ENCODE measurements at regions not wholly inside any gene's neighbourhood (a gene's known extent, or its start where the extent isn't known, plus 50 kb on each side); places are given as distances from the start of the nearest gene placed in this dataset.

DNA sequence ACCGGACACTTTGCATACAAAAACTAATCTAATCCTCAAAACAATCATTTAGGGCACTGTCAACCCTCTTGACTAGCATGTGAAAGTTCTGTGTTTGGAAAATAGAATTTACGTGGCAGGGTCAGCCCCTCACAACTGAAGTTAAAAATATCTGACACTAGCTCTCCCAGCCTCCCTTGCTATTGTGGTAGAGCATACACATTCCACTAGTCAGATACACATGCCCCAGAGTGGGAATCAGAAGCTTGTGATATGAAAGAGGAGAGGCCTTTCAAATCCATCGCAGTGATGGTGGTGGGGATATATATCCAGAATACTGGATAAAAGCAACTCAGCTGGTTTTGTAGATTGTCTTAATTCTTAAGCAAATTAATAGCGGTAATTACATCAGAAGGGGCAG is 205.7 kb upstream of the IL15 start:
- ATAC-seq (no peak), DNase-seq (no peak)
- Histone ChIP-seq H3K9me3 (no peaks in the 10 kb centered on the region), H3K4me1 (ENCODE audit: low read depth) (no peaks in the 10 kb centered on the region), H3K36me3 (ENCODE audit: low read depth) (no peaks in the 10 kb centered on the region), H3K4me3 (no peak overlapping the region)
- no peak for TF ChIP-seq CTCF (IDR thresholded peaks at IDR 0.05)
- intact Hi-C loops (cut with DNase I, micrococcal nuclease): no loop called here

GRCh38 chr4:141432000-141432712 is 204.2 kb upstream of the IL15 start:
- no peak for TF ChIP-seq CTCF (IDR thresholded peaks at IDR 0.05)
- Histone ChIP-seq H3K4me3 (no peak overlapping the region), H3K9me3 (no peaks in the 10 kb centered on the region), H3K4me1 (ENCODE audit: low read depth) (no peaks in the 10 kb centered on the region), H3K36me3 (ENCODE audit: low read depth) (no peaks in the 10 kb centered on the region)
- DNase-seq: no peak
- no peak for ATAC-seq
- intact Hi-C loops (cut with DNase I, micrococcal nuclease): no loop called here

DNA sequence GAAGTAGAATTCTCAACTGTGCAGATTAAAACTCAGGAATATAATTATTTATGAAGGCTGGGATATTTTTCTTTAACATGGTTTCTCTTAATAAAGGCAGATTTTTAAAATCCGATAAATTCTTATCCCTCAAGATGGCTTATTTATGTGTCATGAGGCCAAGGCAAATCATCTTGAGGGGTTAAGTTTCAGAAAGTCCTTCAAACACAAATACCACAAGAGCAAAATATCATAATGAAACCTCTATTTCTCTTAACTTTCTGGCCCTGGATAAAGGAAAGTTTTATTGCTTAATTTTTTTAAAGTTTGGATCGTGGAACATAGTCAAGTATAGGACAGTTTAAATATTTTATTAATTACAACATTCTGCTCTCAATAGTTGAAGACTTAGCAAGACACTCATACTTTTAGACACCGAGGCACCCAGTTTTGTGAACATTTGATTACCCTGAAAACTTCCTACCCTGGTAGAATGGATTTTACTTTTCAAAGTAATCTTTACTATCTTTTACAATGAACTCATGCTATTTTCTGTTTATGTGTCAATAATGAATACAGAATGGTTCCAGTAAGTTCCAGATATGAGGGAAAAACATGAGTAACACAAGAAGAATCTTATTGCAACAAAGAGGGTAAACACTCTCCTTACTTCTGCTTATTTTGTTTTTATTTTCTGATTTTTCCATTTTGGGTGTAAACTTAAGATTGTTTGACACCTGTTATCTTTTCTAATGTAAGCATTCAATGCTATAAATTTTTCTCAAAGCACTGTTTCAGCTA is 200.7 kb upstream of the IL15 start:
- H3K9me3 ChIP-seq: no peaks in the 10 kb centered on the region
- H3K4me3 ChIP-seq: no peak overlapping the region
- no peak for ATAC-seq
- H3K36me3 ChIP-seq (ENCODE audit: low read depth): no peaks in the 10 kb centered on the region
- no peak for TF ChIP-seq CTCF (IDR thresholded peaks at IDR 0.05)
- intact Hi-C loops (cut with DNase I, micrococcal nuclease): no loop called here
- no peak for DNase-seq
- no peaks in the 10 kb centered on the region for H3K4me1 ChIP-seq (ENCODE audit: low read depth)

DNA sequence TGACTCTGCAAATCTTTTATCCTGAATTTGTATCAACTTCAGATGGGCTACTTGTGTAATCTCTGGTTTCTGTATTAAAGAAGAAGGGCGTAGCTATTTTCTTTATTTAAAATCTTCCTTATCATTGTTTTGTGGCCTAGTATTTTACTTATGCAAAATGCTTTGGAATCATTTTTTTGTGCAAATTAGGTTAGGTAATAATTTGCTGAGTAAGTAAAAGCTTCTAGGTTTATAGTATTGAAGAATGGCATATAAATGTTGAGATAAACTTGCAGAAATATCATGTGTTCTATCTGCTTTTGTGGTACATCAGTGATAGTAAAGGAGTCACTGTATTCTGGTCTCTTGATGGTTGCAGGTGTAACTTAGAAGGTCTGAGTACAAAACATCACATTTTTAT is 197.2 kb upstream of the IL15 start:
- Histone ChIP-seq H3K9me3 (no peaks in the 10 kb centered on the region), H3K4me1 (ENCODE audit: low read depth) (no peaks in the 10 kb centered on the region), H3K4me3 (no peak overlapping the region), H3K36me3 (ENCODE audit: low read depth) (no peaks in the 10 kb centered on the region)
- no peak for ATAC-seq
- intact Hi-C loops (cut with DNase I, micrococcal nuclease): no loop called here
- DNase-seq: no peak
- TF ChIP-seq CTCF (IDR thresholded peaks at IDR 0.05): no peak

DNA sequence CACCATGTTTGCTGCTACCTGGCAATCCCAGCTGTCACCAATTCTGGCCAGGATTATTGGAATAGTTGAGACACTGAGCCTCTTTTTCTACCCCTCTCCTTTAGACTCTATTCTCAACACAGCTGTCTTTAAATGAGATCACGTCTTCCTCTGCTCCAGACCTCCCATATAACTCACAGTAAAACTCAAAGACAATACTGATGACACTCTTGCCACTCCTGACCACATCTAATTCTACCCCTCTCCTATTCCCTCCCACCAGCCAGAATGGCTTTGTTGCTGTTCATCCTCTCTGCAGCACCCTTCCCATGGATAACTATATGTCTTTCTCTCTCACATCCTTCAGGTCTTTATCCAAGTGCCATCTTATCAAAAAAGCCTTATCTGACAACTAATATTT is 188.6 kb upstream of the IL15 start:
- TF ChIP-seq CTCF (IDR thresholded peaks at IDR 0.05): no peak
- ATAC-seq: no peak
- Histone ChIP-seq H3K4me3 (no peak overlapping the region), H3K9me3 (no peaks in the 10 kb centered on the region), H3K36me3 (ENCODE audit: low read depth) (no peaks in the 10 kb centered on the region), H3K4me1 (ENCODE audit: low read depth) (no peaks in the 10 kb centered on the region)
- DNase-seq: no peak
- intact Hi-C loops (cut with DNase I, micrococcal nuclease): no loop called here
